LNCaP clone FGC (cell line): ENCODE measurements at regions not wholly inside any gene's neighbourhood (a gene's known extent, or its start where the extent isn't known, plus 50 kb on each side); places are given as distances from the start of the nearest gene placed in this dataset.

Source experiments
- DNase-seq: peaks from one replicate; pipeline ENCODE4 v3.0.0-alpha.2; 2011; ENCODE audit warnings: low read depth
- H3K4me3 ChIP-seq: 2 replicates; pipeline ENCODE4 v1.5.1; 2011; ENCODE audit warnings: mild to moderate bottlenecking, low read depth, low read length, control low read depth
- CTCF ChIP-seq: IDR thresholded peaks from 2 replicates; pipeline ENCODE4 v1.5.1; 2012; ENCODE audit warnings: mild to moderate bottlenecking; ENCODE audit not compliant: control insufficient read depth, insufficient read depth; ENCODE audit errors: extremely low read depth

- H3K4me3 ChIP-seq: no peak overlapping the region
- no peak for TF ChIP-seq CTCF
- DNase-seq: no peak
These were observed 86.3 kb upstream of the NPAS2 start for GRCh38 chr2:100733391-100734187.

- no peak overlapping the region for H3K4me3 ChIP-seq
- DNase-seq: no peak
- no peak for TF ChIP-seq CTCF
These were observed 83.6 kb upstream of the NPAS2 start for GRCh38 chr2:100736121-100736915.

GRCh38 chr2:100739735-100740432, 80.1 kb upstream of the NPAS2 start:
- DNase-seq: no peak
- no peak overlapping the region for H3K4me3 ChIP-seq
- no peak for TF ChIP-seq CTCF

- no peak overlapping the region for H3K4me3 ChIP-seq
- TF ChIP-seq CTCF: no peak
- DNase-seq: no peak
These were observed 78.1 kb upstream of the NPAS2 start for GRCh38 chr2:100741880-100742276.

GRCh38 chr2:100742277-100743254, 77.4 kb upstream of the NPAS2 start:
- TF ChIP-seq CTCF: no peak
- no peak overlapping the region for H3K4me3 ChIP-seq
- no peak for DNase-seq

GRCh38 chr2:100743741-100744140, 76.2 kb upstream of the NPAS2 start:
- no peak for DNase-seq
- no peak overlapping the region for H3K4me3 ChIP-seq
- TF ChIP-seq CTCF: no peak
